SK-N-SH treated with all-trans-retinoic acid at 6 μM for 48 hours (cell line): ENCODE measurements at regions not wholly inside any gene's neighbourhood (a gene's known extent, or its start where the extent isn't known, plus 50 kb on each side); places are given as distances from the start of the nearest gene placed in this dataset.

Experiments
- BACH2 ChIP-seq: fragments of 250-450 bp; sonication (Bioruptor Pico); IDR thresholded peaks from 2 replicates; pipeline ENCODE4 v1.9.0; 2021; ENCODE audit warnings: mild to moderate bottlenecking, borderline replicate concordance
- CREB5 ChIP-seq: fragments of 250-450 bp; sonication (Bioruptor Pico); IDR thresholded peaks from 2 replicates; pipeline ENCODE4 v1.5.1; 2020; ENCODE audit warnings: low read depth, mild to moderate bottlenecking, moderate library complexity
- CSDC2 ChIP-seq: fragments of 250-450 bp; sonication (Bioruptor Pico); IDR thresholded peaks from 2 replicates; pipeline ENCODE4 v1.5.0; 2020; ENCODE audit warnings: mild to moderate bottlenecking, moderate library complexity
- ESRRG ChIP-seq: fragments of 250-450 bp; sonication (Bioruptor Pico); IDR thresholded peaks from 2 replicates; pipeline ENCODE4 v1.6.1; 2021; ENCODE audit warnings: mild to moderate bottlenecking
- PATZ1 ChIP-seq: fragments of 250-450 bp; sonication (Bioruptor Pico); IDR thresholded peaks from 2 replicates; pipeline ENCODE4 v1.8.0; 2020; ENCODE audit warnings: mild to moderate bottlenecking, moderate library complexity, borderline replicate concordance
- PPARA ChIP-seq: fragments of 250-450 bp; sonication (Bioruptor Pico); IDR thresholded peaks from 2 replicates; pipeline ENCODE4 v1.5.0; 2020; ENCODE audit warnings: mild to moderate bottlenecking, borderline replicate concordance
- RARB ChIP-seq: fragments of 250-450 bp; sonication (Bioruptor Pico); IDR thresholded peaks from 2 replicates; pipeline ENCODE4 v1.8.0; 2021; ENCODE audit warnings: mild to moderate bottlenecking, moderate library complexity
- SNAI2 ChIP-seq: fragments of 250-450 bp; sonication (Bioruptor Pico); IDR thresholded peaks from 2 replicates; pipeline ENCODE4 v1.5.0; 2020; ENCODE audit warnings: mild to moderate bottlenecking, moderate library complexity
- TSHZ2 ChIP-seq: fragments of 250-450 bp; sonication (Bioruptor Pico); IDR thresholded peaks from 2 replicates; pipeline ENCODE4 v1.5.0; 2020; ENCODE audit warnings: mild to moderate bottlenecking, moderate library complexity

GRCh38 chr21:28737674-28738419 is 254.8 kb downstream of the LTN1 start:
- TF ChIP-seq SNAI2 (CRISPR knock-in tag) (no peak), TSHZ2 (CRISPR knock-in tag) (no peak), PPARA (CRISPR knock-in tag) (no peak), CSDC2 (CRISPR knock-in tag) (no peak), ESRRG (CRISPR knock-in tag) (no peak), RARB (CRISPR knock-in tag) (no peak), BACH2 (no peak), PATZ1 (no peak), CREB5 (CRISPR knock-in tag) (no peak)
